ENCODE measurements at regions not wholly inside any gene's neighbourhood (a gene's known extent, or its start where the extent isn't known, plus 50 kb on each side); places are given as distances from the start of the nearest gene placed in this dataset.

DNA sequence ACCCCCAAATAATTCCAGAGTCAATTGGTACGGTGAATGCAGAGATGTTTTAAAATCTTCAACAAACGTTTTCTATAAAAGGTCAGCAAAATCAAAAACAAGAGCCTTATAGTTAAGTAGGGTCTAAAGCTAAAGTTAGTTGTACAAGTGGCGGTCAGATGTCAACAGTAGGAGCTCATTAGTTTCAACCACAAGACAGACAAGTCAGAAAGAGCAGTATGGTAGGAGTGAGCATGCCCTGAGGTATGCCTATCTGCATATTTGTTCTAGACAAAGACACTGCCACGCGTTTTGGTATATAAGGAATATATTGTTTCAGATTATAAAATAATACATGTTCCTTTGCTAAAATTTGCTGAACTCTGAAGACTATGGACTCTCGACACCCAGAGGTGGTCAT, 431.5 kb upstream of the KIF2B start:
- no peaks in the 10 kb centered on the region for H4K20me1 ChIP-seq (ENCODE audit: insufficient read depth, low read length)
- dilution Hi-C loops (cut with HindIII; ENCODE audit: low sequenced_read_pairs, unreplicated experiment) = no loop called here

More for the DNA sequence above, 431.5 kb upstream of the KIF2B start:
- BruUV-seq (replicated peaks) = no TSS peak
- H2BK5ac ChIP-seq (ENCODE audit: low read depth, low read length, poor library complexity, severe bottlenecking) = no peak overlapping the region
- no peak overlapping the region for H3K14ac ChIP-seq (replicated peaks; ENCODE audit: low read depth, low read length)
- H2AFZ ChIP-seq (replicated peaks; ENCODE audit: low read length, poor library complexity) = no peak overlapping the region
- WGBS, 2 experiments (ENCODE audit: extremely low coverage in 2 of 2, insufficient read length in 1 of 2) = no CpG with 5 or more reads among the region's 6 CpGs
- TF ChIP-seq, protein P1, sequence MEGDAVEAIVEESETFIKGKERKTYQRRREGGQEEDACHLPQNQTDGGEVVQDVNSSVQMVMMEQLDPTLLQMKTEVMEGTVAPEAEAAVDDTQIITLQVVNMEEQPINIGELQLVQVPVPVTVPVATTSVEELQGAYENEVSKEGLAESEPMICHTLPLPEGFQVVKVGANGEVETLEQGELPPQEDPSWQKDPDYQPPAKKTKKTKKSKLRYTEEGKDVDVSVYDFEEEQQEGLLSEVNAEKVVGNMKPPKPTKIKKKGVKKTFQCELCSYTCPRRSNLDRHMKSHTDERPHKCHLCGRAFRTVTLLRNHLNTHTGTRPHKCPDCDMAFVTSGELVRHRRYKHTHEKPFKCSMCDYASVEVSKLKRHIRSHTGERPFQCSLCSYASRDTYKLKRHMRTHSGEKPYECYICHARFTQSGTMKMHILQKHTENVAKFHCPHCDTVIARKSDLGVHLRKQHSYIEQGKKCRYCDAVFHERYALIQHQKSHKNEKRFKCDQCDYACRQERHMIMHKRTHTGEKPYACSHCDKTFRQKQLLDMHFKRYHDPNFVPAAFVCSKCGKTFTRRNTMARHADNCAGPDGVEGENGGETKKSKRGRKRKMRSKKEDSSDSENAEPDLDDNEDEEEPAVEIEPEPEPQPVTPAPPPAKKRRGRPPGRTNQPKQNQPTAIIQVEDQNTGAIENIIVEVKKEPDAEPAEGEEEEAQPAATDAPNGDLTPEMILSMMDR (conservative IDR thresholded peaks at IDR 0.05; ENCODE audit: low read depth, low read length) = no peak
- no peak for TF ChIP-seq BHLHE40 (IDR thresholded peaks at IDR 0.05; ENCODE audit: low read depth, low read length)
- TF ChIP-seq, protein P2, sequence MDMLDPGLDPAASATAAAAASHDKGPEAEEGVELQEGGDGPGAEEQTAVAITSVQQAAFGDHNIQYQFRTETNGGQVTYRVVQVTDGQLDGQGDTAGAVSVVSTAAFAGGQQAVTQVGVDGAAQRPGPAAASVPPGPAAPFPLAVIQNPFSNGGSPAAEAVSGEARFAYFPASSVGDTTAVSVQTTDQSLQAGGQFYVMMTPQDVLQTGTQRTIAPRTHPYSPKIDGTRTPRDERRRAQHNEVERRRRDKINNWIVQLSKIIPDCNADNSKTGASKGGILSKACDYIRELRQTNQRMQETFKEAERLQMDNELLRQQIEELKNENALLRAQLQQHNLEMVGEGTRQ (IDR thresholded peaks at IDR 0.05; ENCODE audit: low read depth, low read length) = no peak
- no peak for TF ChIP-seq MAFK (IDR thresholded peaks at IDR 0.05; ENCODE audit: low read depth, low read length)
- no peak for TF ChIP-seq SMC3 (IDR thresholded peaks at IDR 0.05; ENCODE audit: low read depth, low read length)
- no peak for TF ChIP-seq CEBPB (IDR thresholded peaks at IDR 0.05; ENCODE audit: low read depth, low read length)
- no peak for TF ChIP-seq POLR2A (IDR thresholded peaks at IDR 0.05; ENCODE audit: low read depth, low read length)
- no peak for TF ChIP-seq RAD21 (IDR thresholded peaks at IDR 0.05; ENCODE audit: low read length)
- no peak for TF ChIP-seq RFX5 (IDR thresholded peaks at IDR 0.05; ENCODE audit: low read depth, low read length)
- TF ChIP-seq RCOR1 (IDR thresholded peaks at IDR 0.05; ENCODE audit: insufficient replicate concordance, low read length) = no peak
- TF ChIP-seq, protein P3, sequence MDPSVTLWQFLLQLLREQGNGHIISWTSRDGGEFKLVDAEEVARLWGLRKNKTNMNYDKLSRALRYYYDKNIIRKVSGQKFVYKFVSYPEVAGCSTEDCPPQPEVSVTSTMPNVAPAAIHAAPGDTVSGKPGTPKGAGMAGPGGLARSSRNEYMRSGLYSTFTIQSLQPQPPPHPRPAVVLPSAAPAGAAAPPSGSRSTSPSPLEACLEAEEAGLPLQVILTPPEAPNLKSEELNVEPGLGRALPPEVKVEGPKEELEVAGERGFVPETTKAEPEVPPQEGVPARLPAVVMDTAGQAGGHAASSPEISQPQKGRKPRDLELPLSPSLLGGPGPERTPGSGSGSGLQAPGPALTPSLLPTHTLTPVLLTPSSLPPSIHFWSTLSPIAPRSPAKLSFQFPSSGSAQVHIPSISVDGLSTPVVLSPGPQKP (IDR thresholded peaks at IDR 0.05; ENCODE audit: borderline replicate concordance, low read depth, low read length) = no peak
- no peak for TF ChIP-seq MAZ (IDR thresholded peaks at IDR 0.05; ENCODE audit: borderline replicate concordance, low read depth, low read length)
- no peak overlapping the region for H2BK120ac ChIP-seq (ENCODE audit: low read depth, low read length)
- ChIA-PET CTCF (no interaction called here), POLR2A (ENCODE audit: unreplicated experiment) (no interaction called here)
- H3K4me1 ChIP-seq (ENCODE audit: control insufficient read depth, insufficient read depth, low read length) = no peaks in the 10 kb centered on the region
- no peaks in the 10 kb centered on the region for H3K27me3 ChIP-seq (ENCODE audit: control insufficient read depth, insufficient read depth, low read length)
- no peak overlapping the region for H2BK15ac ChIP-seq (ENCODE audit: low read depth, low read length)
- H3K18ac ChIP-seq (ENCODE audit: low read depth, low read length) = no peak overlapping the region
- no peak overlapping the region for H2AK5ac ChIP-seq (ENCODE audit: low read depth, low read length)
- no peak overlapping the region for H4K91ac ChIP-seq (ENCODE audit: insufficient read depth, low read depth, low read length)
- H3K4me3 ChIP-seq (ENCODE audit: insufficient read depth, low read depth, low read length) = no peak overlapping the region
- no peak for ATAC-seq (ENCODE audit: low read depth)
- DNase-seq = no peak
- H4K5ac ChIP-seq (ENCODE audit: low read depth, low read length) = no peak overlapping the region
- no peak overlapping the region for H4K8ac ChIP-seq (ENCODE audit: low read depth in 2 of 2, low read length in 2 of 2)
- H3K79me1 ChIP-seq (ENCODE audit: low read depth in 1 of 2, low read length in 2 of 2) = no peaks in the 10 kb centered on the region
- intact Hi-C loops (cut with micrococcal nuclease) (no loop called here), in situ Hi-C loops (cut with MboI; ENCODE audit: low sequenced_read_pairs) (no loop called here)
- no peak overlapping the region for H3K4me2 ChIP-seq (ENCODE audit: low read depth, low read length)
- 0 out of 2 replicates have a peak, but pooled peaks cover 2% of the 10 kb centered on the region for H3K9me3 ChIP-seq (ENCODE audit: control insufficient read depth, insufficient read depth, low read length)
- H3K9ac ChIP-seq (ENCODE audit: low read depth, low read length) = no peak overlapping the region
- H3K9me1 ChIP-seq (ENCODE audit: insufficient read depth, low read length) = no peaks in the 10 kb centered on the region
- H2AK9ac ChIP-seq (replicated peaks; ENCODE audit: low read depth, low read length, poor library complexity) = no peak overlapping the region
- H3K56ac ChIP-seq (ENCODE audit: extremely low read depth, insufficient read depth, low read length) = no peak overlapping the region
- no peak overlapping the region for H3K27ac ChIP-seq (ENCODE audit: insufficient read depth, low read length)
- H3K36me3 ChIP-seq (ENCODE audit: control insufficient read depth, insufficient read depth, low read length) = no peaks in the 10 kb centered on the region
- no peak overlapping the region for H3K23ac ChIP-seq (ENCODE audit: low read depth, low read length)
- no peak overlapping the region for H2BK20ac ChIP-seq (ENCODE audit: low read depth, low read length)
- H3K4ac ChIP-seq (ENCODE audit: low read depth, low read length) = no peak overlapping the region

Data from IMR-90 (cell line).